ENCODE measurements at regions not wholly inside any gene's neighbourhood (a gene's known extent, or its start where the extent isn't known, plus 50 kb on each side); places are given as distances from the start of the nearest gene placed in this dataset.

- H3K4me3 ChIP-seq (ENCODE audit: low read depth, low read length): no peak overlapping the region
- no peak for DNase-seq (ENCODE audit: low read depth, low spot score)
- no peak for TF ChIP-seq CTCF (IDR thresholded peaks at IDR 0.05; ENCODE audit: low read depth, low read length)
- in situ Hi-C loops (cut with HindIII; ENCODE audit: low sequenced_read_pairs): no loop called here
These were observed 129.9 kb upstream of the BANK1 start for GRCh38 chr4:101660607-101661006.

DNA sequence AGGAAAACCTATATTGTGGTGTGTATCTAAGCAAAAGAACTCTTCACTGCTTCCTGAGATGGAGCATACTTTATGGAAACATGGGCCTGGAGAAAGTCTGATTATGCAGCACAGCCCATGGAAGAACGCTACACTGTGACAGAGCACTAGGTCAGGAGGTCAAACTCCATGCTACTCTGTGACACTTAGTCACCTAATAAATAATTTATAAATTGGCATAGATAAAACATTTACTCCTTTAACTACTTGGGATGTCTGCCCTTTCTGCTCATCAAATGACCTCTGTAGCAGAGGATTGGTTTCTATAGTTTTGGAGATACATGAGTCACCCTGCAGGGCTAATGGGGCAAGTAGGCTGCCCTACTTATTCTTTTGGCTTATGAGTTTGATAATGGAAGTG, 134.7 kb upstream of the BANK1 start:
- no peak overlapping the region for H3K4me3 ChIP-seq (ENCODE audit: low read depth, low read length)
- DNase-seq (ENCODE audit: low read depth, low spot score): no peak
- TF ChIP-seq CTCF (IDR thresholded peaks at IDR 0.05; ENCODE audit: low read depth, low read length): no peak
- in situ Hi-C loops (cut with HindIII; ENCODE audit: low sequenced_read_pairs): no loop called here

DNA sequence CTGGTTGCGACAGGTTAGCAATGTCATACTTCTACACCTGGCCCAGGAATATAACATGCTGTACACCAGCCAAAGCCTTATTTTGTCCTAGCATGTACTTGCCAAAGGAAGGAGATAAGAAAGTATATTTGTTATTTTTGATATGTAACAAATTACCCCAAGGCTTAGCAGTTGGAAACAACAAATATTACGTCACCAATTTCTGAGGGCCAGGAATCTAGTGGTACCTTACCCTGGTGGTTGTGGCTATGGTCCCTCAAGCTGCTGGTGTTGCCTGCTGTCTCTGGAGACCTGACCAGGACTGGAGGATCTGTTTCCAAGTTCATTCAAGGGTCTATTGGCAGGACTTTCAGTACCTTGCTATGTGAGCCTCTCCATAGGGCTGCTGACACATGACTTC, 135.5 kb upstream of the BANK1 start:
- in situ Hi-C loops (cut with HindIII; ENCODE audit: low sequenced_read_pairs): no loop called here

GRCh38 chr4:101651778-101652177, 138.8 kb upstream of the BANK1 start:
- H3K4me3 ChIP-seq (ENCODE audit: low read depth, low read length): no peak overlapping the region
- no peak for DNase-seq (ENCODE audit: low read depth, low spot score)
- no peak for TF ChIP-seq CTCF (IDR thresholded peaks at IDR 0.05; ENCODE audit: low read depth, low read length)
- in situ Hi-C loops (cut with HindIII; ENCODE audit: low sequenced_read_pairs): no loop called here

More for the DNA sequence above, 135.5 kb upstream of the BANK1 start:
- H3K4me3 ChIP-seq (ENCODE audit: low read depth, low read length): no peak overlapping the region
- no peak for TF ChIP-seq CTCF (IDR thresholded peaks at IDR 0.05; ENCODE audit: low read depth, low read length)
- DNase-seq (ENCODE audit: low read depth, low spot score): no peak

DNA sequence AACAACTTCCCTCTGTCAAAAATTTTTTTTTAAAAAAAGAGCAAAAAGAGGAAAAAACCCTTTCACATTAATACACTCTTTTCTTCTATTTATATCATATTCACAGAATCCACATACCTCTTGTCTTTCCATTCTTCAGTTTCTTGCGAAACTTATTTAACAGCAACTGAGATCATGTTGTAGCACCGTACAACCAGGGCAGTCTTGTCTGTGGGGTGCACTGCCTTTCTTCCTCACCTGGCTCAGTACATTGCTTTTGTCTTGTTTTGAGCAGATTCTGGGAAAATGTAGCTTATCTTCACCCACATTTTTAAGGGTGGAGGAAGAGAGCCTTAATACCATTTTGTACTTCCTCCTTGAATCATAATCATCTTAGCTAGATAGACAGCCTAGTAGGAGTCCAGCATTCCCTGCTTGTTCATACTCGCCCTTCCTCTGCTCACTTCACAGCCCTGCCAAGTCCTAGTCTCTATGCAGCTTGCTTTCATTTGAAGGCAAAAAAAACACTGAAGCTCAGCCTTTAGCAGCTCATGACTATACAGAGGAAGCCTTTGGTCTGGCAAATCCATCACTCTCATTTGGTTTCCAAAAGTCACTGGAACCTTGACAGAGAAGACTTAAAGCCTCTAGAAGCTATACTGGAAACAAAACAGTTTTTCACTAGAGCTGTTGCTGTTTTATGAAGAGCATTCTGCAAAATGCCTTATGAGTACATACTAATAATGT, 140.6 kb upstream of the BANK1 start:
- in situ Hi-C loops (cut with HindIII; ENCODE audit: low sequenced_read_pairs): no loop called here
- DNase-seq (ENCODE audit: low read depth, low spot score): no peak
- TF ChIP-seq CTCF (IDR thresholded peaks at IDR 0.05; ENCODE audit: low read depth, low read length): no peak
- H3K4me3 ChIP-seq (ENCODE audit: low read depth, low read length): no peak overlapping the region

DNA sequence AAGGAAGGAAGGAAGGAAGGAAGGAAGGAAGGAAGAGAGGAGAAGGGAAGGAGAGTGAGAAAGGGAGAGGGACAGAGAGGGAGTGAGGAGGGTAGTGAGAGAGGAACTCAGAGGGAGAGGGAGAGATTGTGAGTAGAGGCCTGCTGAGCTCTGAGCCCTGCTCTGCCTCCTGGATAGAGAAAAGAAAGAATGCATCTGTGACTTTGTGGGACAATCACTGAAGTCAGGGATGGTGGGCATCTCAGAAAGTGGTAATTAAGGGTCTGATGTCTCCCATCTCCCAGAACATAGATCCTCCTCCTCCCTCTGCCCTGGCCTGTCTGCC, 142.9 kb upstream of the BANK1 start:
- no peak for DNase-seq (ENCODE audit: low read depth, low spot score)
- in situ Hi-C loops (cut with HindIII; ENCODE audit: low sequenced_read_pairs): no loop called here
- H3K4me3 ChIP-seq (ENCODE audit: low read depth, low read length): no peak overlapping the region
- TF ChIP-seq CTCF (IDR thresholded peaks at IDR 0.05; ENCODE audit: low read depth, low read length): no peak

Measured in astrocyte of the spinal cord (primary cell).